ENCODE measurements at regions not wholly inside any gene's neighbourhood (a gene's known extent, or its start where the extent isn't known, plus 50 kb on each side); places are given as distances from the start of the nearest gene placed in this dataset.

GRCh38 chr4:177547985-177548384, 105.7 kb upstream of the AGA start:
- TF ChIP-seq POLR2A (IDR thresholded peaks at IDR 0.05; ENCODE audit: low read depth, low read length), result no peak
- FAIRE-seq, result no peak
- DNase-seq (ENCODE audit: insufficient read length, low spot score), result no peak

DNA sequence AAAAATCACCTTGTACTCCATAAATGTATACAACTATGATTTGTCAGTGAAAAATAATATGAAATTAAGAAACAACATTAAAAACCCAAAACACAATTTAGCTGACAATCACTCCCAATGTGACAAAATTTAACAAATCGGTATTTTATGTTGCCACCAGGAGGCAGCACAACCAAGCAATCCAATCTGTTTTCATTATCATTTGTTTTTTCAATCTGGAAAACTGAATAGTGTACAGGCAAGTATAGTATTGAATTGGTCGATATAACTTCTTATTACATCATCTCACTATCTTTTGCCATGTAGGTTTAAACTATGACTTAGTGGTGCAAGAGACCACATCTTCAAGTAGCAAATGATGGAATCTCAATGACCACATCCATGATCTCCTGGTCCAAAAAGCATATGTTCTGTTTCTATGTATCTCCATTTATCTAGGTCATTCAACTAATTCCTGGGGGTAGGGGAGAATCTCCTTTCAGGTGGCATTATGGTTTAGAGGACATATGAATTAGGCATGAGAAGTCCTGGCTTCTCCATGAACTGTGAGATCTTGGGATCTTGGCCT, 112.9 kb upstream of the AGA start:
- peak; percentile 3 for DNase-seq (ENCODE audit: insufficient read length, low spot score)
- TF ChIP-seq POLR2A (IDR thresholded peaks at IDR 0.05; ENCODE audit: low read depth, low read length), result no peak
- FAIRE-seq, result no peak

- no peak for TF ChIP-seq POLR2A (IDR thresholded peaks at IDR 0.05; ENCODE audit: low read depth, low read length)
- FAIRE-seq, result no peak
Observed at GRCh38 chr4:177557416-177557815, 115.2 kb upstream of the AGA start.

DNA sequence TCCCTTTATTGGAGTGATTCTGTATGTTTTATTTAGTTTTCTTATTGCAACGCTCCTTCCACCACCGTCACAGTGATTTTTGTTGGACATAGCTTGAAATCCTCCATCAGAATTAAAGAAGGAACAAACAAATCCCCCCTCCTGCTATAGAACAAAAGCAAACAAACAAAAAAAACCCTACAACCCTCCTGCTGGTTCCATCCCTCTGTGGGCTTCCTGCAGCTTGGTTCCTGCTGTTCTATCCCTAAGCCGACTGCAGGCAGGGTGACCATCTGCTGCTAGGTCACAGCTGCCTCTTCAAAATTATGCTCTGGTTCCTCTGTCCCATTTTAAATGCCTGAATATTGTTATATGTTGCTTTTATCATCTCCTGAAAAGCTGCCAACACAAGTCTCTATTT, 116.8 kb upstream of the AGA start:
- FAIRE-seq (no peak), DNase-seq (ENCODE audit: insufficient read length, low spot score) (no peak)
- TF ChIP-seq POLR2A (IDR thresholded peaks at IDR 0.05; ENCODE audit: low read depth, low read length), result no peak

More at GRCh38 chr4:177557416-177557815, 115.2 kb upstream of the AGA start:
- no peak for DNase-seq (ENCODE audit: insufficient read length, low spot score)

GRCh38 chr4:177562163-177562562, 119.9 kb upstream of the AGA start:
- FAIRE-seq (no peak), DNase-seq (ENCODE audit: insufficient read length, low spot score) (no peak)
- TF ChIP-seq POLR2A (IDR thresholded peaks at IDR 0.05; ENCODE audit: low read depth, low read length), result no peak

DNA sequence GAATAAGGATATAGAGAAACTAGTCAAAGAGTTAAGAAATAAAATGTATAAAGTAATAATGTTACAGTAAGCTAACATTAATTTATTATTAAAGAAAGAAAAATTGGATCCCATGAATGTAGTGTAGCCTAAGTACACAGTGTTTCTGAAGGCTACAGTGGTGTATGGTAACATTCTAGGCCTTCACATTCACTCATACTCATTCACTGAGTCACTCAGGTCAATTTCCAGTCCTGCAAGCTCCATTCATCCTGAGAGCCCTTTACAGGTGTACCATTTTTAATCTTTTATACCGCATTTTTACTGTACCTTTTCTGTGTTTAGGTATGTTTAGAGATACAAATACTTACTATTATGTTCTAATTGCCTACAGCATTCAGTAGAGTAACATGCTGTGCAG, 120.6 kb upstream of the AGA start:
- no peak for FAIRE-seq
- DNase-seq (ENCODE audit: insufficient read length, low spot score), result no peak
- TF ChIP-seq POLR2A (IDR thresholded peaks at IDR 0.05; ENCODE audit: low read depth, low read length), result no peak

GRCh38 chr4:177566691-177567090, 124.5 kb upstream of the AGA start:
- FAIRE-seq (no peak), DNase-seq (ENCODE audit: insufficient read length, low spot score) (no peak)
- no peak for TF ChIP-seq POLR2A (IDR thresholded peaks at IDR 0.05; ENCODE audit: low read depth, low read length)

GRCh38 chr4:177568931-177569330, 126.7 kb upstream of the AGA start:
- no peak for FAIRE-seq
- TF ChIP-seq POLR2A (IDR thresholded peaks at IDR 0.05; ENCODE audit: low read depth, low read length), result no peak
- DNase-seq (ENCODE audit: insufficient read length, low spot score), result no peak

DNA sequence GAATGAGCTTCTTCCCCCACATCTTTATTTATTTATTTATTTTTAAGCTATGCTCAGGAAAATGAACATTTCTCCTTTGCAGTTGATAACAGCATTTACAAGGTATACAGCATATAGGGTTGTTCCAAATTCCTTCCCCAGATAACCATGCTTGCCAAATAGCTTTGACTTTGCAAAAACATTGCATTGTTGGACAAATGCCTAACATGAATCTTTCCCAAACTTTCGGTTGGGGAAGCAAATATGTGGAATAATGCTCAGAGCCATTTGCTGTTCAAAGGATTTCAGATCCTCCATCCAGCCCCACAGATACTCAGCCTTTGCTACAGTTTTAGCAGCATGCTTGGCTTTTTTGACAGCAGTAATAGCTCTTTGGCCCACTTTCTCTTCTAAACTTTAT, 127.2 kb upstream of the AGA start:
- no peak for FAIRE-seq

GRCh38 chr4:177573507-177573906, 131.3 kb upstream of the AGA start:
- DNase-seq (ENCODE audit: insufficient read length, low spot score) (no peak), FAIRE-seq (peak; percentile 38)
- no peak for TF ChIP-seq POLR2A (IDR thresholded peaks at IDR 0.05; ENCODE audit: low read depth, low read length)

More for the DNA sequence above, 127.2 kb upstream of the AGA start:
- DNase-seq (ENCODE audit: insufficient read length, low spot score), result no peak
- TF ChIP-seq POLR2A (IDR thresholded peaks at IDR 0.05; ENCODE audit: low read depth, low read length), result no peak

GRCh38 chr4:177574446-177574845, 132.2 kb upstream of the AGA start:
- TF ChIP-seq POLR2A (IDR thresholded peaks at IDR 0.05; ENCODE audit: low read depth, low read length), result no peak
- FAIRE-seq (no peak), DNase-seq (ENCODE audit: insufficient read length, low spot score) (no peak)

DNA sequence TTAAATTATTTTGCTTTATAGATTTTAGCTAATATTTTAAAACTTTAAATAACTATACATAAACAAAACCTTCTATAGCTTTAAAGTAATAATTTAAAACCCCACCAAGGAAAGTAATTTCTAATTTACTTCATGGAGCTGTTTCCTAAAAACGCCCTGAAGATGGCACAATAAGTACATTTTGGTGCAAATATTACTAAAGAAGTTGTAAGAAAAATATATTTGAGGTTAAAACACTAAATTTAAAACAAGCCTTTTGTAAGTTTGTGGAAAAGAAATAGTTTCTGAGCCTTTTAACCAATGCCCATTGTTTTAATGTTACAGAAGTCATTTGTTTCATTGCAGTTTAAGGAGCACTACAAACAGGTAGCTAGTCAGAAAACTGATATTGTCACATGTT, 137.4 kb upstream of the AGA start:
- DNase-seq (ENCODE audit: insufficient read length, low spot score) (no peak), FAIRE-seq (no peak)
- no peak for TF ChIP-seq POLR2A (IDR thresholded peaks at IDR 0.05; ENCODE audit: low read depth, low read length)

DNA sequence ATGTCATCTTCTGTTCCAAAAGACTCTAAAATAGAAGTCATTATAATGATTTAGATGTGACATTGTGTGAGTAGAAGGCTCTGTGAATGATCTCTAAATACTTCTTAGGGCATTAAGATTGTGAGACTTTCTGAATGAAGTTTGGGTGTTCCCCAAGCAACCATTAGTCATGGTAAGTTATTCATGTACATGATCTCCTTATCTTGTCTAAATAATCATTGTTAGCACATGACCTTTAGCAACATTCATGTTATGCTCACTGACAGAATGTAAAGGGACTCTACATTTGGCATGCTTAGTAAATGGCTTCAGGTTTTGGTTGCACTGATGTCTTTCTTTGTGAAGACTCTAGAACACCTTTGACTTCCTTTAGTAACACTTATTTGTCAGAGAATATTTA, 140.8 kb upstream of the AGA start:
- FAIRE-seq (no peak), DNase-seq (ENCODE audit: insufficient read length, low spot score) (no peak)
- TF ChIP-seq POLR2A (IDR thresholded peaks at IDR 0.05; ENCODE audit: low read depth, low read length), result no peak

- DNase-seq (ENCODE audit: insufficient read length, low spot score) (no peak), FAIRE-seq (no peak)
- TF ChIP-seq POLR2A (IDR thresholded peaks at IDR 0.05; ENCODE audit: low read depth, low read length), result no peak
Observed at GRCh38 chr4:177587989-177588388, 145.8 kb upstream of the AGA start.

GRCh38 chr4:177595386-177595785, 153.1 kb upstream of the AGA start:
- TF ChIP-seq POLR2A (IDR thresholded peaks at IDR 0.05; ENCODE audit: low read depth, low read length), result no peak
- FAIRE-seq (no peak), DNase-seq (ENCODE audit: insufficient read length, low spot score) (no peak)

DNA sequence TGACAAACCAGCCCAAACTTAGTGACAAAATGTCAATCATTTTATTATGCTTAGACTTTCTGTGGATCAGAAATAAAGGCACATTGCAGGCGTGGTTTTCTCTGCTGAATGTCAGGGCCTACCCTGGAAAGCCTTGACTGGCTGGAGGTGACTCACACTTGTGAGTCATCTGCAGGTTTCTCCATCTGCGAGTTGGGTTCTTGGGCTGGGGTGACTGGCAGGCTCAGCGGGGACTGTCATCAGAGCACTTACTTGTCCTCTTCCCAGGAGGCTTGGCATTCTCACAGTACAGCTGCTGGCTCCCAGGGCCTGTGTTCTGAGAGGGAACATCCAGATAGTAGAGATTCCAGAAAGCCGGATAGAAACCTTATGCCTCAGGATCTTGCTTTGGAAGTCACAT, 153.8 kb upstream of the AGA start:
- no peak for TF ChIP-seq POLR2A (IDR thresholded peaks at IDR 0.05; ENCODE audit: low read depth, low read length)
- DNase-seq (ENCODE audit: insufficient read length, low spot score), result peak; percentile 34
- peak; percentile 90 for FAIRE-seq
